ENCODE measurements at regions not wholly inside any gene's neighbourhood (a gene's known extent, or its start where the extent isn't known, plus 50 kb on each side); places are given as distances from the start of the nearest gene placed in this dataset.
"Not testable (repeated sequence)": the region's sequence is repeated elsewhere in the genome, so short reads cannot be mapped to it uniquely, and the experiment has no call there.

DNA sequence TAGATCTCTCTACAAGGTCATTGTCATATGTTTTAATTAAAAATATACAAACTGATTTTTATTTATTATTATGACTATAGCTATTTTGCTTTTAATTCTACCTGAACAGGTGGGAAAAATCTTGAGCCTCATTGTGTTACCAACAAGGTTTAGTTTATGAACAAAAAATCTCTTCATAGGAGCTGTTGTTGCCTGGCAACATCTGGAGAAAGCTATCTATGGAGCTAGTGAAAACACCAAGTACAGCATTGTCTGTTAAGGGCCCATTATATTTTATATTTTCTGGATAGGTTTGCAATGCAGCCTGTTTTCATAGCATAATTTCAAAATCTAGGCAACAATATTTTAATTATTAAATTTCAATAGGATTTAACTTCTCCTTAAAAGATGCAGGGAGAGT, 383.0 kb upstream of the TMEFF2 start:
- Histone ChIP-seq H3K36me3 (replicated peaks; ENCODE audit: control insufficient read depth, insufficient read depth, low read length) (no peaks in the 10 kb centered on the region), H3K27me3 (ENCODE audit: control insufficient read depth, insufficient read depth, low read length) (no peaks in the 10 kb centered on the region), H3K4me3 (ENCODE audit: insufficient read depth, low read depth, low read length) (no peak overlapping the region)
- no peak for DNase-seq

DNA sequence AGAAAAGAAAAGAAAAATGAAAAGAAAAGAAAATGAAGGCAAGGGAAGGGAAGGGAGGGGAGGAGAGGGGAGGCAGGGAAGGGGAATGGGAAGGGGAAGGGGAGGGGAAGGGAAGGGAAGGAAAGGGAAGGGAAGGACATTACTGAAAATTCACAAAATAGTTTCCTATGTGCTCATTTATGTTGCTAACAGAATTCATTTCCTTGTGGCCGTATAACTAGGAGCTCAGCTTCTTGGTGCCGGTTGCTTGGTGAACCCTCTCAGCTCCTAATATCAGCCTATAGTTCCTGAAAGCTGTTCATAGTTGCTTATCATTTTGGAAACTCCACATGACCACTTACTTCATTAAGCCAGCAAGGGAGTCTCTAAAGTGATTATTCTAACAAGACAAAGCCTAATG, 379.8 kb upstream of the TMEFF2 start:
- no peak for DNase-seq
- Histone ChIP-seq H3K4me3 (ENCODE audit: insufficient read depth, low read depth, low read length) (no peak overlapping the region), H3K27me3 (ENCODE audit: control insufficient read depth, insufficient read depth, low read length) (no peaks in the 10 kb centered on the region), H3K36me3 (replicated peaks; ENCODE audit: control insufficient read depth, insufficient read depth, low read length) (no peaks in the 10 kb centered on the region)

DNA sequence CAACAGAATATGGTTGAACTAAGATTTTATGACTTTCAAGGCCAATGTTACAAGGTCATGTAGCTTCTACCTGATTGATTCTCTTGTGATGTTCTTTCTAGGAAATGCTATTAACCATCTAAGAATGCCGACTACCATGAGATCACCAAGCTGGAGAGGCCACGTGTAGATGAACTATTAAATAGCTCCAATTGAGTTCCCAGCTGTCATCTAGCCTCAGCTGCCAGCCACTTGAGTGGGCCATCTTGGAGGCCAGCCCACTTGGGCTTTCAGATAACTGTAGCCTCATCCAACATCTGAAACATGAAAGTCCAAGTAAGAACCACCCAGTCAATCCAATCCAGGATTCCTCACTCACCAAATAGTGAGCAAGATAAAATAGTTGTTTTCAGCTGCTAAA, 376.9 kb upstream of the TMEFF2 start:
- H3K27me3 ChIP-seq (ENCODE audit: control insufficient read depth, insufficient read depth, low read length), result no peaks in the 10 kb centered on the region
- H3K36me3 ChIP-seq (replicated peaks; ENCODE audit: control insufficient read depth, insufficient read depth, low read length), result no peaks in the 10 kb centered on the region
- DNase-seq, result no peak
- H3K4me3 ChIP-seq (ENCODE audit: insufficient read depth, low read depth, low read length), result no peak overlapping the region

DNA sequence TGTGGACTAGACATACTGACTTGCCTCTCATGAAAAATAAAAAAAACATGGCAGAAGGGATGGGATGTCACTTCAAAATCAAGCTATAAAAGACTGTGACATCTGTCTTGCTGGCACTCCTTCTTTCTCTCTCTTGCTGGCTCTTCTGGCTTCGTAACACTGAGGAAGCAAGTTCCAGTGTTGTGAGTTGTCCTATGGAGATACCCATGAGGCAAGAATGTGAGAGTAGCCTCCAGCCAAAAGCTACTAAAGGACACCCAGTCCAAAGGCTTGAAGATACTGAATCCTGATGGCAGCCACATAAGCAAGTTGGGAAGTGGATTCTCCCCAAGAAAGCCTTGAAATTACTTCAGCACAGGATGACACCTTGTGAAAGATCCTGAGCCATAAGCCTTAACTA, 376.1 kb upstream of the TMEFF2 start:
- DNase-seq, result no peak
- Histone ChIP-seq H3K27me3 (ENCODE audit: control insufficient read depth, insufficient read depth, low read length) (no peaks in the 10 kb centered on the region), H3K36me3 (replicated peaks; ENCODE audit: control insufficient read depth, insufficient read depth, low read length) (no peaks in the 10 kb centered on the region), H3K4me3 (ENCODE audit: insufficient read depth, low read depth, low read length) (no peak overlapping the region)

DNA sequence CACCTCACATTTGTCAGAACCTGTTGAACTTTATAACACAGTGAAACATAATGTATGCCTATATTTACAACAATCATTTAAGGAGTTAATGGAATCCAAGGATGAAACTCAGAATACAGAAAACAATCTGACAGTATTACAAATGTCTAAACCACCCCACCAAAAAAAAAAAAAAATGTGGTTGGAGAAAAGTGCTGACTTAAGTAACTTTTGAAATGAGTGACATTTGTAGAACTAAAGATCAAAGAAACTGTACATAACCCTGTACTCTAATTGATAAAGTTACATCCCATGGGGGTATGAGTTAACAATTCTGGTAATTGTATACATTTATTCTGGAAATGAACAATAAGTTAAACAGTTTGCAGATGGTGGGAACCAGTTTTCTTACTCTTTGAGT, 372.1 kb upstream of the TMEFF2 start:
- no peaks in the 10 kb centered on the region for H3K27me3 ChIP-seq (ENCODE audit: control insufficient read depth, insufficient read depth, low read length)
- H3K4me3 ChIP-seq (ENCODE audit: insufficient read depth, low read depth, low read length), result no peak overlapping the region
- H3K36me3 ChIP-seq (replicated peaks; ENCODE audit: control insufficient read depth, insufficient read depth, low read length), result no peaks in the 10 kb centered on the region
- DNase-seq, result no peak

DNA sequence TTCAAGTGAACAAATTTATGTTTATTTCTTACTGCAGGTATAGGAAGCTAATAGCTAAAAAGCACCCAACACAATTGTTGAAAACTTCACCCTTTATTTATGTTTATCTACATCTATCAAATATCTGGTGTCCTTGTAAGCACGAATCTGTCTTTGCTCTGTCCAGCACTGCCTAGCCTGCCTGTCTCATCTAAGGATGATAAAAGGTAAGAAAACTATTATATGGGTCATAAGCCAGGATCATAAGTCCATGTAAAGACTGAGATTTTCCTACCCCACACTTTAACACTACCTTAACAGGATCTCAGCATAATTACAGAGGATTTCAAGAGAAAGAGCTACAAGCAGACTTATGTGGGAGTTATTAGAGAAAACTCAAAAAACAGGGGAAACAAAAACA, 365.6 kb upstream of the TMEFF2 start:
- H3K27me3 ChIP-seq (ENCODE audit: control insufficient read depth, insufficient read depth, low read length), result no peaks in the 10 kb centered on the region
- DNase-seq, result no peak
- no peaks in the 10 kb centered on the region for H3K36me3 ChIP-seq (replicated peaks; ENCODE audit: control insufficient read depth, insufficient read depth, low read length)

DNA sequence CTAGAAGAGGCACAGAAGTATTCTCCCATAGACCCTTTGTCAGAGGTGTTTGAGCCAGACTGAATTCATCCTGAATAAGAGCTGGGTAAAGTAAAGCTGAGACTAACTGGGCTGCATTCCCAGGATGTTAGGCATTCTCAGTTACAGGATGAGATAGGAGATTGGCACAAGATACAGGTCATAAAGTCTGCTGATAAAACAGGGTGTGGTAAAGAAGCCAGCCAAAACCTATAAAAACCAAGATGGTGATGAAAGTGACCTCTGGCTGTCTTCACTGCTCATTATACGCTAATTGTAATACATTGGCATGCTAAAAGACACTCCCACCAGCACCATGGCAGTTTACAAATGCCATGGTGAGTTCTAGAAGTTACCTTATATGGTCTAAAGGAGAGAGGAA, 364.9 kb upstream of the TMEFF2 start:
- Histone ChIP-seq H3K4me3 (ENCODE audit: insufficient read depth, low read depth, low read length) (no peak overlapping the region), H3K27me3 (ENCODE audit: control insufficient read depth, insufficient read depth, low read length) (no peaks in the 10 kb centered on the region), H3K36me3 (replicated peaks; ENCODE audit: control insufficient read depth, insufficient read depth, low read length) (no peaks in the 10 kb centered on the region)
- no peak for DNase-seq

More for the DNA sequence above, 365.6 kb upstream of the TMEFF2 start:
- no peak overlapping the region for H3K4me3 ChIP-seq (ENCODE audit: insufficient read depth, low read depth, low read length)

DNA sequence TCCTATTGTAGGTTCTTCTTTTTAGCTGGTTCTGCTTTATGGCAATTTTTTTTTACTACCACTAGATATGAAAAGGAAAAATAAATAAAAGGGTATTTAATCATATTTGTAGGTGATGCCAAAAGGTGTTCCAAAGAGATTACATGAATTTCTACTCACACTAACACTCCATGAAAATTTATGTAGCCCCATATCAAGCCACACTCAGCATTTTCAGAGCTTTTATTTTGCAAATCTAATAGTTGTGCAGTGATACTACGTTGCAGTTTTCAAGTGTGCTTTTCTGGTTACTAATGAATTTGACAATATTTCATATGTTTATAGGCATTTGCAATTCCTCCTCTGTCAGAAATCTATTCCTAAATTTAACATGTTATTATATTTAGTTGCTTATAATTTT, 363.9 kb upstream of the TMEFF2 start:
- H3K27me3 ChIP-seq (ENCODE audit: control insufficient read depth, insufficient read depth, low read length), result no peaks in the 10 kb centered on the region
- H3K36me3 ChIP-seq (replicated peaks; ENCODE audit: control insufficient read depth, insufficient read depth, low read length), result no peaks in the 10 kb centered on the region
- no peak for DNase-seq
- H3K4me3 ChIP-seq (ENCODE audit: insufficient read depth, low read depth, low read length), result no peak overlapping the region

DNA sequence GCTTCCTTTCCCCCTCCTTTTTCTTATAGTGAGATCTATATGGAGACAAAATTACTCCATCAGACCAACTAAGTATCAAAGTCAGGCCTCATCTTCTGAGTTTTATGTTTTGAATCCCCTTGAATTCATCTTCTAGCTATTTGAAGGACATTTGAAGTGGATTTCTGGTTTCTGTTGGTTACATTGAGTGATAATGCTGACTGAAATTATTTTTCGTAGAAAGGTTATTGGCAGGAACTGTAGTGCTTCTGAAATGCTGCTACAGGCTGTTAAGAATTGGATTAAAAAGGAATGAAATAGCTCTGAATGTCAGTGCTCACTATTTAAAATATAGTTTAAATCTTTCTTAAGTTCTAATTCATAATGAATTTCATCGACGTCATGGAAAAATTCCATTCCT, 361.0 kb upstream of the TMEFF2 start:
- no peaks in the 10 kb centered on the region for H3K27me3 ChIP-seq (ENCODE audit: control insufficient read depth, insufficient read depth, low read length)
- no peak for DNase-seq
- H3K36me3 ChIP-seq (replicated peaks; ENCODE audit: control insufficient read depth, insufficient read depth, low read length), result no peaks in the 10 kb centered on the region
- no peak overlapping the region for H3K4me3 ChIP-seq (ENCODE audit: insufficient read depth, low read depth, low read length)

DNA sequence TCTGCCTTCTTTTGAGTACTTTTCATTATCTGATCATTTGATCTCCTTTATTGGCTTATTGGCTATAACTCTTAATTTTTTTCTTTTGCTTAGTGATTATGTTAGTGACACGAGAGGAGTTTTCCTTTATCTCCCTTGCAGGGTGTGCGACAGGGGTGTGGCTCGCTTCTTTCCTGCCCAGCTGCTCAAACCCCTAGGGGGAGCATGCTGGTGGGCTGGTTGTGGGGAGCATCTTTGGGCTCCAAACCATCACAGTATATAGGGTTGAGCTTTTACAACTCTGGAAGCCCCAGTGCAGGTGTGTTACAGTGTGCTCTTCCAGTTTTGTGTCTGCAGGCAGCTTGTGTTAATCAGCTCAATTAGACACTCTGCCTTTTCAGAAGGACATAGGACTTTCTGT, 357.0 kb upstream of the TMEFF2 start:
- Histone ChIP-seq H3K27me3 (ENCODE audit: control insufficient read depth, insufficient read depth, low read length) (no peaks in the 10 kb centered on the region), H3K4me3 (ENCODE audit: insufficient read depth, low read depth, low read length) (no peak overlapping the region), H3K36me3 (replicated peaks; ENCODE audit: control insufficient read depth, insufficient read depth, low read length) (no peaks in the 10 kb centered on the region)
- DNase-seq, result no peak

DNA sequence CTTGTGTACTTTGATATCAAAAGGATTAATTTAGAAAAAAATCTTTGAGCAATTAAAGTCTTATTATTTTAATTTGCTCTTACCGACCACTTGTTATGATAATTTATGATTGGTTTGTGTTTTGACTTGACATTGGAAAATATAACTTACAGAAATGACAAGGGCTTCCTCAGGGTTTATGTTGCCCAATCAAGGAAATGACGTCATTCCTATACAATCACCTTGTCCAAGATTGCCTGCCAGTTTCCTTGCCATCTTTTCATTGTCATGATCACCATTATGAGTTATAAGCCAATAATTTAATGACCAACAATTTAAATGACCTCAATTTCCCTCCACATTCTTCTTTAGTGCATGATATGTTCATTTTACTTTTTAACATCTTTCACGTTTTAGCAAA, 351.8 kb upstream of the TMEFF2 start:
- Histone ChIP-seq H3K4me3 (ENCODE audit: insufficient read depth, low read depth, low read length) (no peak overlapping the region), H3K27me3 (ENCODE audit: control insufficient read depth, insufficient read depth, low read length) (no peaks in the 10 kb centered on the region), H3K36me3 (replicated peaks; ENCODE audit: control insufficient read depth, insufficient read depth, low read length) (no peaks in the 10 kb centered on the region)
- no peak for DNase-seq

DNA sequence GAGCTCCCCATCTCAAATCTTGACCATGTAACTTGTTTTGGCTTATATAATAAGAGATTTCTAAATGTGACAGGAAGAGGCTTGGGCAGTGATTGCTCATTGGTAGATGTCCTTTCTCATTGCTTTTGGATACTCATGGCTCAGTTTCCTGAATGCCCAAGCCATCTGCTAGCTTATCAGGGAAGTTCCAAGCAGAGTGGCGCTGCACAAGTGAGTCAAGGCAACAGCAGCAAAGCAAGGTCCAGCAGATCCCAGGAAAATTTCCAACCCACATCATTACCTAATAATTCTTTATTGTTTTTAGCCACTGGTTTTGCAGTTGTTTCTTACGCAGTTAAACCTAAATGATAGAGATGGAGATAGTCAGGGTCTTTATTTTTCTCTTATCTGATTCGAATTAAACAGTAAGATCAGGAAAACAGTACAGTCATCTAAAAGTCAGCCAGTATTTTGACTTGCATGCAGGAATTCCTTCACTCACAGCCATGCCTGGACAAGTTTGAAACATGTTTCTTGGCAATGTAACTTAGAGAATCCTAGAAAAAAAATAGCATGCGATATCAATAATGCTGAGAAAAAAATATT, 349.7 kb upstream of the TMEFF2 start:
- no peaks in the 10 kb centered on the region for H3K27me3 ChIP-seq (ENCODE audit: control insufficient read depth, insufficient read depth, low read length)
- no peaks in the 10 kb centered on the region for H3K36me3 ChIP-seq (replicated peaks; ENCODE audit: control insufficient read depth, insufficient read depth, low read length)
- DNase-seq, result no peak
- no peak overlapping the region for H3K4me3 ChIP-seq (ENCODE audit: insufficient read depth, low read depth, low read length)

DNA sequence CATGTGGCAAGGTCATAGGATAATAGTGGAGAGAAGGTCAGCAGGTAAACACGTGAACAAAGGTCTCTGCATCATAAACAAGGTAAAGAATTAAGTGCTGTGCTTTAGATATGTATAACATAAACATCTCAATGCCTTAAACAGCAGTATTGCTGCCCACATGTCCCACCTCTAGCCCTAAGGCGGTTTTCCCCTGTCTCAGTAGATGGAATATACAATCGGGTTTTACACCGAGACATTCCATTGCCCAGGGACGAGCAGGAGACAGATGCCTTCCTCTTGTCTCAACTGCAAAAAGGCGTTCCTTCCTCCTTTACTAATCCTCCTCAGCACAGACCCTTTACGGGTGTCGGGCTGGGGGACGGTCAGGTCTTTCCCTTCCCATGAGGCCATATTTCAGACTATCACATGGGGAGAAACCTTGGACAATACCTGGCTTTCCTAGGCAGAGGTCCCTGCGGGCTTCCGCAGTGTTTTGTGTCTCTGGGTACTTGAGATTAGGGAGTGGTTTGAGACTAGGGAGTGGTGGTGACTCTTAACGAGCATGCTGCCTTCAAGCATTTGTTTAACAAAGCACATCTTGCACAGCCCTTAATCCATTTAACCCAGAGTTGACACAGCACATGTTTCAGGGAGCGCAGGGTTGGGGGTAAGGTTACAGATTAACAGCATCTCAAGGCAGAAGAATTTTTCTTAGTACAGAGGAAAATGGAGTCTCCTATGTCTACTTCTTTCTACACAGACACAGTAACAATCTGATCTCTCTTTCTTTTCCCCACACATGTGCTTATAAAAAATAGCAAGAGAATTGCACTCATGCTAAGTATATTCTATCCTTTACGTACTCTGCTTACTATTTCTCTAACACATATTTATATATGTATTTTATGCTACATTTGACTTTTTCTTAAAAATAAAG, 347.7 kb upstream of the TMEFF2 start:
- H3K4me3 ChIP-seq (ENCODE audit: insufficient read depth, low read depth, low read length); H3K36me3 ChIP-seq (replicated peaks; ENCODE audit: control insufficient read depth, insufficient read depth, low read length); H3K27me3 ChIP-seq (ENCODE audit: control insufficient read depth, insufficient read depth, low read length); DNase-seq: not testable (repeated sequence)

DNA sequence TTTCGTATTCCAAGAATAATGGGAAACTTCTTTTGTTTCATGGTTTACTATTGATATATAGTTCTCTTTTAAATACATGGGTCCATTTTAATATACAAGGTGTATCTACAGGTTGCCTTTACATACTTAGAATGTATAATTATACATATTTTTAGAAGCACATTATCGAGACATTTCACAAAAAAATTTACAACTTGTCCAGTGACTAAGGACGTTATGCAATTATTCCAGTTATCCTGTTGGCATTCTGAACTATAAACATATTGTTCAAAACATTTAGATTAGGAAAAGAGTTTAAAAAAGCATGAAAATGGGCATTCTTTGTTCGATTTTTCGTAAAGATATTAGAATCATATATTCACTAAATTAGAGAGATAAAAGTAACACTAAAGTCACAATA, 344.6 kb upstream of the TMEFF2 start:
- Histone ChIP-seq H3K27me3 (ENCODE audit: control insufficient read depth, insufficient read depth, low read length) (no peaks in the 10 kb centered on the region), H3K4me3 (ENCODE audit: insufficient read depth, low read depth, low read length) (no peak overlapping the region), H3K36me3 (replicated peaks; ENCODE audit: control insufficient read depth, insufficient read depth, low read length) (no peaks in the 10 kb centered on the region)
- DNase-seq, result no peak

DNA sequence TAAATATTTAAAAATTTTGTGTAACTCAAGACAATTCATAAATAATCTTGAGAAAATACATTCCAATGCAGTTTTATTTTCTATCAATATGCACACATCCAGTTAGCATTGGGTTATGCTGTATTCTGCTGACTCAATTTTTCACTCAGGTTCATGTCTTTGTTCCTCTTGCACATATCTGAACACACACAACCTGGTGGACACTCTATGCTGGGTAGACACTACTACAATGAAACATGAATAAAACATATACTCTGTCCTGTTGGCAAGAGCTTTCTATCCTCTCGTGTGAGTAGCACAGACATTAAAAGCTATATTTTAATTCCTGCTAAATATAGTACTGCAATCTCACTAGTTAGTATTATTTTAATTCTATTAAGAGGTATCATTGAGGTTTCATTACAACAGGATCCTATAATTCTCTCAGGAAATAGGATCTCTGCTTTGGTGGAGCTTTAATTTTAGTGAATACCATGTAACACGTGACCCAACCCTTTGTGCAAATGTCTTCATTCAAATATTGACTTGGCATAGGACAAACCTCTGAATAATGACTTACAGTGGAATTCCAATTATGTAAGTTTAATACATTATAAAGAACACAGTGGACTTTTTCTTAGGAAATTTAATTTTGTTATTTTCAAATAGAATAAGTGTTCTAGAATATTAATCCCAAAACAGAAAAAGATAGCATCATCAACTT, 342.3 kb upstream of the TMEFF2 start:
- no peaks in the 10 kb centered on the region for H3K27me3 ChIP-seq (ENCODE audit: control insufficient read depth, insufficient read depth, low read length)
- no peak for DNase-seq
- H3K4me3 ChIP-seq (ENCODE audit: insufficient read depth, low read depth, low read length), result no peak overlapping the region
- no peaks in the 10 kb centered on the region for H3K36me3 ChIP-seq (replicated peaks; ENCODE audit: control insufficient read depth, insufficient read depth, low read length)
